GM18519 (cell line): ENCODE measurements at regions not wholly inside any gene's neighbourhood (a gene's known extent, or its start where the extent isn't known, plus 50 kb on each side); places are given as distances from the start of the nearest gene placed in this dataset.
A peak's percentile ranks its signal among the peaks of the same experiment; 100 is the strongest.
"Not testable (repeated sequence)": the region's sequence is repeated elsewhere in the genome, so short reads cannot be mapped to it uniquely, and the experiment has no call there.

Experiments used
- ATAC-seq: cut with Tn5 transposase; IDR thresholded peaks from one replicate; pipeline ENCODE4 v1.9.1; 2021; ENCODE audit warnings: mild to moderate bottlenecking, moderate library complexity; ENCODE audit not compliant: unreplicated experiment, low FRiP score

DNA sequence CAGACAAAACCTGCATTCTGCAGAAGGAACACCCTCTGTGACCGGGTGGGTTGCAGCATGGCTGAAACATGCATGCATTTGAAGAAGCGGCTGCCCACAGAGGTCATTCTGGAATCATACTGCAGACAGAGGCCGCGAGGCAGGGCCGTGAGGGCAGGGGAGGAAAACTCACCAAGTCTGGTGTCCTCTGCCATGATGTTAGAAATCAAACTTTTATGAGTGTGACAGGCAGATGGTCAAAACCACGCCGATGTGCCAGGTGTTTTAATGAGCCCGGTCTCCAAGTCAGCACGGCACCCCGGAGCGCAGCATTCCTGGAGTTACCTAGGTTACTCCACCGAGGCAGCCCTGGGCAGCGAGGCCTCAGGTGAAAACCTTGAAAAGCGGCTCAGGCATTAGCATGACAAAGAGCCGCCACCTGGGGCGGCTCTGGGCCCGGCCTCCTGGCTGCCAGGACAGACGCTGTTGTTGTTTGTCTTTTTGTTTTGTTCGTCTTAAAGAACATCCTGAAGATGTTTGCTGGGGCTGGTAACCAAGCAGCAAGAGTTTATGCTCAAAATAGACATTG lies 255.6 kb downstream of the ERMARD start:
- ATAC-seq: no peak

- ATAC-seq: no peak
These were observed 254.9 kb downstream of the ERMARD start for GRCh38 chr6:170006071-170006899.

DNA sequence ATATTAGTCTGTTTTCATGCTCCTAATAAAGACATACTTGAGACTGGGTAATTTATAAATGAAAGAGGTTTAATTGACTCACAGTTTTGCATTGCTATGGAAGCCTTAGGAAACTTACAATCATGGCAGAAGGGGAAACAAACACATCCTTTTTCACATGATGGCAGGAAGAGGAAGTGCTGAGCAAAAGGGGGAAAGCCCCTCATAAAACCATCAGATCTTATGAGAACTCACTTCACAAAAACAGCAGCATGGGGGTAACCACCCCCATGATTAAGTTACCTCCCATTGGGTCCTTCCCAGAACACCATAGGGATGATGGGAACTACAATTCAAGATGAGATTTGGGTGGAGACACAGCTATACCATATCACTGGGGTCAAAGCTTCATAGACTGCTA lies 254.2 kb downstream of the ERMARD start:
- ATAC-seq: no peak

DNA sequence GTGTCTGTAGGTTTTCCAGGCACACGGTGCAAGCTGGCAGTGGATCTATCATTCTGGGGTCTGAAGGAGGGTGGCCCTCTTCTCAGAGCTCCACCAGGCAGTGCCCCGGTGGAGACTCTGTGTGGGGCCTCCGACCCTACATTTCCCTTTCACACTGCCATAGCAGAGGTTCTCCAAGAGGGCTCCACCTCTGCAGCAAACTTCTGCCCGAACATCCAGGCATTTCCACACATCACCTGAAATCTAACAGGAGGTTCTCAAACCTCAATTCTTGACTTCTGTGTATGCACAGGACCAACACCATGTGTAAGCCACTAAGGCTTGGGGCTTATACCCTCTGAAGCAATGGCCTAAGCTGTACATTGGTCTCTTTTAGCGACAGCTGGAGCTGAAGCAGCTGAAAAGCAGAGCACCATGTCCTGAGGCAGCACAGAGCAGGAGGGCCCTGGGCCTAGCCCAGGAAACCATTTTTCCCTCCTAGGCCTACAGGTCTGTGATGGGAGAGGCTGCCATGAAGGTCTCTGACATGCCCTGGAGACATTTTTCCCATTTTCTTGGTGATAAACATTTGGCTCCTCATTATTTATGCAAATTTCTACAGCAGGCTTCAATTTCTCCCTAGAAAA lies 253.3 kb downstream of the ERMARD start:
- no peak for ATAC-seq

GRCh38 chr6:170003451-170004160 lies 252.2 kb downstream of the ERMARD start:
- ATAC-seq: no peak

- ATAC-seq: no peak
These were observed 251.6 kb downstream of the ERMARD start for GRCh38 chr6:170003027-170003426.

- ATAC-seq: not testable (repeated sequence)
These were observed 250.4 kb downstream of the ERMARD start for GRCh38 chr6:170001782-170002181.

GRCh38 chr6:170000071-170000843 lies 248.8 kb downstream of the ERMARD start:
- ATAC-seq: no peak

DNA sequence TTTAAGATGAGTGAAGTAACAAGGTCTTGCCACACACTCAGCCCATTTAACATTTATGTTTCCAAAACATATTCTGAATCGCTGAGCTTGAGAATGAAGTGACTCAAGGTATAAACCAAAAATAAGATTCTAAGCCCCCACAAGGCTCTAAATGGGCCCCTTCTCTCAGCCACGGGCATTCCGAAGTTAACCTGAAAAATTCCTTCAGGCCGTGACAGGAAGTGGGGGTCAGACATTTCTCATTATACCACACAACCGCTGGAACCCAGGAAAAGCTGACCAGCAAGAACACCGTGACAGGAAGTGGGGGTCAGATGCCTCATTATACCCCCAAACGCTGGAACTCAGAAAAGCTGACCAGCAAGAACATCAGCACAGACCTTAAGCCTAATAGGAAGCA lies 247.9 kb downstream of the ERMARD start:
- ATAC-seq: no peak

GRCh38 chr6:169998457-169998856 lies 247.0 kb downstream of the ERMARD start:
- ATAC-seq: no peak

- no peak for ATAC-seq
These were observed 246.5 kb downstream of the ERMARD start for GRCh38 chr6:169997930-169998218.

GRCh38 chr6:169997187-169997929 lies 245.9 kb downstream of the ERMARD start:
- ATAC-seq: no peak

- no peak for ATAC-seq
These were observed 245.1 kb downstream of the ERMARD start for GRCh38 chr6:169996378-169997051.

- ATAC-seq: no peak
These were observed 243.3 kb downstream of the ERMARD start for GRCh38 chr6:169994739-169995138.

GRCh38 chr6:169993861-169994481 lies 242.5 kb downstream of the ERMARD start:
- ATAC-seq: no peak

DNA sequence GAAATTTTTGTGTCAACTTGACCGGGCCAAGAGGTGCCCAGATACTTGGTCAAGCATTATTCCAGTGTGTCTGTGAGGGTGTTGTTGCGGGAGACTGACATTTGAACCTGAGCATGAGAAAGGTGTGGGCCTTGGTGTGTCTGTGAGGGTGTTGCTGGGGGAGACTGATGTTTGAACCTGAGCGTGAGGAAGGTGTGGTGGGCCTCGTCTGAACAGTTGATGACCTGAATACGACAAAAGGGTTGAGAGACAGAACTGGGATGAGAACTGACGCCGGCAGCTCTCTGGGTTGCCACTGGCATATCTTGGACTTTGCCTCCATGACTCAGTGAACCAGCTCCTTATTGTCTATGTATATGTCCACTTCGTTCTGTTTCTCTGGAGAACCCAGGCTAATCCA lies 240.5 kb downstream of the ERMARD start:
- no peak for ATAC-seq

DNA sequence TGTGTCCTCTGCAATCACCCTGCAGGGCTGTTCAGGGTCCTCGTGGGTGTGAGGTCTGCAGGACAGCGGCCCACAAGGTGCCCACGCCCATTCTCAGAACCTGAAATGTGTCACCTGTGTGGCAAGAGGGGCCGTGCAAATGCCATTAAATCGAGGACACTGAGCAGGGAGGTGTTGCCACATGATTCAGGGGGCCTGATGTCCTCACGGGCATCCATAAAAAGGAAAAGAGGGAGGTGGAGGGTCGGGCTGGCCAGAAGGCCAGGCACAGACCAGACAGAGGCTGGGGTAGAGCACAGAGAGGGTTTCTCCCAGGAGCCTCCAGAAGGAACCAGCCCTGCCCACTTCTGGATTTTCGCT lies 239.6 kb downstream of the ERMARD start:
- ATAC-seq: no peak

DNA sequence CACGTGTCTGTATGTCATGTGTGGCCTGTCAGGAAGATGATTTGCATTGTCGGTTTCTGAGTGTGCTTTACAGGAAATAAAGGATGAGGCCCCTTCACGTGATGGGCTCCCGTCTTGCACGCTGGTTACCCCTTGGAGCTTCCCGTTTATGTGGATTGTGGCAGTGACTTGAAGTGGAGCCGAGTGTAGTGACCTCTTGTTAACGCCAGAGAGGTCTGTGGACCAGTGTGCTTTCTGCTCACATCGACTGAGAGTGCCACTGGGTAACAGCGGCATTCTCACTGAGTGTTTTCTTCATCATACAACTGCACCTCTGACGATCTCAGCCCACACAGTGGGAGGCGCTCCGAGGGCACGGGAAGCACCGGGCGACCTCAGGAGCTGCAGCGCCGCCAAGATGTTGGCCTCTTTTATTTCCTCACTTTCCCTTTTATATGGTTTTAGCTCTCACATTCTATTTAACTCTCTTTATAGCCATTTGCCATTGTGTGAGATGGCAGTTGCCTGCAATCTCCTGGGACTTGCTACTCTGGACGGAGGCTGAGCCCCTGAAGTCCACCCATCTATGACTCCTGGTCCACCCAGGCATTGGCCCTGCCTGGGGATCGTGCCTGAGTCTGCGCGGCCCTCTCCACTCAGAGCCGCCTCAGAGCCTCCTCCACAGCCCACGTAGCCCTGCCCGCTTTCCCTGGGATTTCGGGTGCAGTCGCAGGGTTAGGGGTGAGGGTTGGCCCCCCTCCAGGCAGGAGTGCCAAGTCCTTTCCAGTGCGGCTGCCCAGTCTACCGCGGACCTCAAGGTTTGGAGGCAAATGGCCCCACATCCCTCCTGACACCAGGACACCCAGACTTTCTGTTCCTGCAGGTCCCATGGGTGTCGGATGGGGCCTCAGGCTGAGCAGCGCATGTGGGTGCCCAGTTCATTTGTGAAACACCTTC lies 238.9 kb downstream of the ERMARD start:
- peak; percentile 65 for ATAC-seq
